ENCODE measurements at regions not wholly inside any gene's neighbourhood (a gene's known extent, or its start where the extent isn't known, plus 50 kb on each side); places are given as distances from the start of the nearest gene placed in this dataset.

DNA sequence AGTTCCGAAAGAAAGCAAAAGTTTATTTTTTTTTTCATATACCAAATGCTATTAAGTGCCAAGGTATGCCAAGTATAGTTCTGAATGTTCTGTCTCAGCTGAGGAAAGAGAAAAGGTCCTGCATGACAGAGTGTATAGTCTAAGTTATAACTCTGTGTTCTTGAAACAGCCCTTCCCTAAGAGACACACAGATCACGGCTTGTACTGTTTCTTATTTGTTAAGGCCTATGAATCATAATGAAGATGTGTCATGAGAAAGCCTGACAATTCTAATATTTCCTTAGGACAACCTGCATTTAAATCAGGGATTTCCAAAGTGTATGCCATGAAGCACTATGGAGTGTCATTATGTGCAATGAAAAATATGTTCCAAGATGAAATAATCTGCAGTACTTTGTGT, 538.7 kb upstream of the CDH4 start:
- TF ChIP-seq, protein P1, sequence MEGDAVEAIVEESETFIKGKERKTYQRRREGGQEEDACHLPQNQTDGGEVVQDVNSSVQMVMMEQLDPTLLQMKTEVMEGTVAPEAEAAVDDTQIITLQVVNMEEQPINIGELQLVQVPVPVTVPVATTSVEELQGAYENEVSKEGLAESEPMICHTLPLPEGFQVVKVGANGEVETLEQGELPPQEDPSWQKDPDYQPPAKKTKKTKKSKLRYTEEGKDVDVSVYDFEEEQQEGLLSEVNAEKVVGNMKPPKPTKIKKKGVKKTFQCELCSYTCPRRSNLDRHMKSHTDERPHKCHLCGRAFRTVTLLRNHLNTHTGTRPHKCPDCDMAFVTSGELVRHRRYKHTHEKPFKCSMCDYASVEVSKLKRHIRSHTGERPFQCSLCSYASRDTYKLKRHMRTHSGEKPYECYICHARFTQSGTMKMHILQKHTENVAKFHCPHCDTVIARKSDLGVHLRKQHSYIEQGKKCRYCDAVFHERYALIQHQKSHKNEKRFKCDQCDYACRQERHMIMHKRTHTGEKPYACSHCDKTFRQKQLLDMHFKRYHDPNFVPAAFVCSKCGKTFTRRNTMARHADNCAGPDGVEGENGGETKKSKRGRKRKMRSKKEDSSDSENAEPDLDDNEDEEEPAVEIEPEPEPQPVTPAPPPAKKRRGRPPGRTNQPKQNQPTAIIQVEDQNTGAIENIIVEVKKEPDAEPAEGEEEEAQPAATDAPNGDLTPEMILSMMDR (IDR thresholded peaks at IDR 0.05): no peak
- no peak for TF ChIP-seq POLR2A (IDR thresholded peaks at IDR 0.05)
